Kidney epithelial cell (primary cell): ENCODE measurements at regions not wholly inside any gene's neighbourhood (a gene's known extent, or its start where the extent isn't known, plus 50 kb on each side); places are given as distances from the start of the nearest gene placed in this dataset.

Experiments used
- DNase-seq: peaks from one replicate; pipeline ENCODE4 v3.0.0-alpha.2; 2010; ENCODE audit warnings: low read depth
- H3K27me3 ChIP-seq: 2 replicates; pipeline ENCODE4 v1.6.0; 2011; ENCODE audit warnings: low read length; ENCODE audit not compliant: control insufficient read depth, insufficient read depth
- H3K36me3 ChIP-seq: 2 replicates; pipeline ENCODE4 v1.5.1; 2011; ENCODE audit warnings: low read length; ENCODE audit not compliant: control insufficient read depth, insufficient read depth
- H3K4me3 ChIP-seq: 2 replicates; pipeline ENCODE4 v1.5.1; 2011; ENCODE audit warnings: low read depth, mild to moderate bottlenecking, control low read depth, low read length
- TF ChIP-seq, protein P1 (sequence below): IDR thresholded peaks from 2 replicates; pipeline ENCODE4 v1.5.1; 2011; ENCODE audit warnings: mild to moderate bottlenecking, moderate library complexity, low read length, control low read depth, inconsistent platforms; ENCODE audit not compliant: insufficient read depth, poor library complexity, severe bottlenecking

DNA sequence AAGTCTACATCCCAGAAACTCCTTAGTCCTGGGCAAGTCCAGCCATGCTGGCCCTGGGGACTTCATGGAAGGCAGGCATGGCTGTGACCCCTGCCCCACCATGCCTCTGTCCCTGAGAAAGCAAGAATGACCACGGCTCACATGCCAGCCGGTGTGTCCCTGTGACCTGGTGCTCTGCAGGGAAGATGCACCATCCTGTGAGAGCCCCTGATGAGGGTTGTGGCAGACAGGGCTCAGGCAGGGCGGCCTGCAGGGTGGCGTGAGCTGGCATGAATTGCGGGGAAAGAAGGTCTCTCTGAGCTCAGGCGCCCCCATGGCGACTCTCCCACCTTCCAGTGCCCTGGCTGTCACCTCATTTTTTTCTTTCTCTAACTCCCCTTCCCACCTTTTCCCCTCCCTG, 260.3 kb downstream of the RBFOX3 start:
- H3K36me3 ChIP-seq = no peaks in the 10 kb centered on the region
- no peak for DNase-seq
- TF ChIP-seq, protein P1, sequence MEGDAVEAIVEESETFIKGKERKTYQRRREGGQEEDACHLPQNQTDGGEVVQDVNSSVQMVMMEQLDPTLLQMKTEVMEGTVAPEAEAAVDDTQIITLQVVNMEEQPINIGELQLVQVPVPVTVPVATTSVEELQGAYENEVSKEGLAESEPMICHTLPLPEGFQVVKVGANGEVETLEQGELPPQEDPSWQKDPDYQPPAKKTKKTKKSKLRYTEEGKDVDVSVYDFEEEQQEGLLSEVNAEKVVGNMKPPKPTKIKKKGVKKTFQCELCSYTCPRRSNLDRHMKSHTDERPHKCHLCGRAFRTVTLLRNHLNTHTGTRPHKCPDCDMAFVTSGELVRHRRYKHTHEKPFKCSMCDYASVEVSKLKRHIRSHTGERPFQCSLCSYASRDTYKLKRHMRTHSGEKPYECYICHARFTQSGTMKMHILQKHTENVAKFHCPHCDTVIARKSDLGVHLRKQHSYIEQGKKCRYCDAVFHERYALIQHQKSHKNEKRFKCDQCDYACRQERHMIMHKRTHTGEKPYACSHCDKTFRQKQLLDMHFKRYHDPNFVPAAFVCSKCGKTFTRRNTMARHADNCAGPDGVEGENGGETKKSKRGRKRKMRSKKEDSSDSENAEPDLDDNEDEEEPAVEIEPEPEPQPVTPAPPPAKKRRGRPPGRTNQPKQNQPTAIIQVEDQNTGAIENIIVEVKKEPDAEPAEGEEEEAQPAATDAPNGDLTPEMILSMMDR = no peak
- H3K27me3 ChIP-seq = peaks cover 5% of the 10 kb centered on the region
- no peak overlapping the region for H3K4me3 ChIP-seq

DNA sequence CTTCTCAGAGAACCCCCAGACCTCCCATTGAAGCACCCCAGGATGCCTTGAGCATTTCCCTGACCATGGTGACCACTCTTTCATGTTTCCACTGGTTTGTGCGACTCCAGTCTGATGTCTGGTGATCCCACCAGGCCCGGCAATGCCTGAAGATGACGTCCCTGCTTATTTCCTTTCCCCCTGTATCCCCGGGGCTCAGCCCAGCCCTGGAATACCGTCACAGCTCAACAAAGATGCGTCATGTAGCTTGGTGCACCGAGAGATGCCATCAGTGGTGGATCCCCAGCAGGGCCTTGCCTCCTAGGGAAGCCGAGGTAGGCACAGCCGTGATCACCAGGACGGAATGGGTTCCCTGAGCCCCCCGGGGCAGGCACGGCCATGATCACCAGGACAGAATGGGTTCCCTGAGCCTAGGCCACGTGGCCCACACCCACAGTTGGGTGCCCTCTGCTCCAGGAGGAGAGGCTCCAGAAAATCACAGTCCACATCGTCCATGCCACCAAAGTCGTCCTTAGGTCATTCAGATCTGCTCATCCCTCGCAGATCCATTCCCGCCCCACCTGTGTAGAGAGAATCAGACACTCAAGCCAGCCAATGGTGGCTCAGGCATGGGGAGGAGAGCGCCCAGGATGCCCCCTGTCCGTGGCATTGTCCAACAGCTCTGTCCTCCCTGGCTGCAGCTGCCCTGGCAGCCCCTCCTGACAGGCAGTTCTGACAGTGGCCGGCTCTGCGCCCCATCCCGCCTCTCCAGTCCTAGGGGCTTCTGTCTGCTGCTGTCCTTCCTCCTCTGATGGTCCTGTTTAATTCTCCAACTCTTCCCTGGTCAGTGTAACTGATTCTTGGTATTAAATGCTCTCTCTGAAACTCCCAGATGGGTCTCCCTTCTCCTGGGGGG, 261.1 kb downstream of the RBFOX3 start:
- no peaks in the 10 kb centered on the region for H3K27me3 ChIP-seq
- DNase-seq = no peak
- TF ChIP-seq, protein P1 = no peak
- no peaks in the 10 kb centered on the region for H3K36me3 ChIP-seq
- H3K4me3 ChIP-seq = no peak overlapping the region

DNA sequence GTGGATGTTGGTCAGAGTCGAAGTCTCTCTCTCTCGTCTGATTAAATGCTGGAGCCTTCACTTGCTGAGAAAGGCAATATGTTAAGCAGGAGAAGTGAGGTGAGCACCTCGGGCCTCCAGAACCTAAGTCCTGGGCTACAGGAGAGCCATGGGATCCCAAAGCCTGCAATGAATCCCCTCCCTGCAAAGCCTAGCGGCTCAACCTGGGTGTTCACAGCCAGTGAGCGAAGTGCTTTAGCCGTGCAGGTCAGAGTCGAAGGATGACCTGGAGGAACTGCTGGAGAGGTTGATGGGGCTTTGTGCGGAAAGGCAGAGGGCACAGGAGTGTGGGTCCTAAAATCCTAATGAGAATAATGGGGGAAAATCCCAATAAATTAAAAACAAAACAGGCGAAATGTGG, 267.8 kb downstream of the ENGASE start:
- Histone ChIP-seq H3K27me3 (peaks cover 5% of the 10 kb centered on the region), H3K36me3 (no peaks in the 10 kb centered on the region), H3K4me3 (no peak overlapping the region)
- TF ChIP-seq, protein P1 = no peak
- DNase-seq = no peak

DNA sequence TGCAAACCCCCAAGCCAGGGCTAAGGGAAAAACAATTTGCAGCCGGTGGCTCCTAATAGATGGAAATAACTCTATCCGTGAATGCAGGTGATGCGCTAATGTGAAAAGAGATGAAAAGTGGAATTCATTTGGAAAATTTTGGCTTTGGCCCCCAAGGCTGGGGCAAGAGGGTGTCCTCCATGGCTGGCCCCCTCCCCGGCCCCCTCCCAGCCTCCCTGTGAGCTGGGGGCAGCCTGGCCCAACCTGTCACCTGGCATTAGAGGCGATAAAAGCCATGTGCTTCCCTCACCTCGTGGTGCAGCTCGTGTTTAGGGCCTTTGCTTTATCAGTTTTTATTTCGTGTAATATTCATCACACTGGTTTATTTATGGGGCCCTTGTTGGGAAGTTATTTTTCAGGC, 267.2 kb downstream of the ENGASE start:
- DNase-seq = no peak
- Histone ChIP-seq H3K27me3 (peaks cover 5% of the 10 kb centered on the region), H3K4me3 (no peak overlapping the region), H3K36me3 (no peaks in the 10 kb centered on the region)
- TF ChIP-seq, protein P1 = no peak

DNA sequence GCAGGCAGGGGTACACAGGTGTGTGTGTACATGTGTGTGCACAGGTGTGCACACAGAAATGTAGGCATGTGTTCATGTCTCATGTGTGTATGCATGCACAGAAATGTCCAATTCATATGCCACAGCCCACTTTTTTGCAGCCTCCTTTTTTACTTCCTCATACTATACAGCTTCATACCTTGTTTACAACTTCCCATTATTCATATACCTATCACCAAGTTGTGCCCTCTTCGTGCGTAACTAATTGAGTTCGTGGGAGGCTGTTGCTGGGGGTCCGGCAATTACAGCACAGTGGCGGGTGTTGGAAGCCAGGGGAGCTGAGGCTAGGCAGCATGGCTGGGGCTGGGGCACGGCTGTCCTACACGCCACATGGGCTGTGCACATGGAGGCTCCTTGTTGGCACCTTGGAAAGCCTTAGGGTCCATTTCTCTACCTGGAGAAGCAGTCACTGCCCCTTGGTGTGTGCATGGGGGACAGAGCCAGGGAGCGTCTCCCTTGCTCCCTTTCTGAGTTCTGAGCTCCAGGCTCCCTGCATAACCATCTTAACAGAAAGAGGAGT, 266.7 kb downstream of the ENGASE start:
- no peaks in the 10 kb centered on the region for H3K36me3 ChIP-seq
- TF ChIP-seq, protein P1 = no peak
- H3K27me3 ChIP-seq = peaks cover 5% of the 10 kb centered on the region
- DNase-seq = no peak
- H3K4me3 ChIP-seq = no peak overlapping the region
